Left ventricle myocardium inferior (tissue), 1 donor: ENCODE measurements at regions not wholly inside any gene's neighbourhood (a gene's known extent, or its start where the extent isn't known, plus 50 kb on each side); places are given as distances from the start of the nearest gene placed in this dataset.

ENCODE experiments used
- DNase-seq: peaks from one replicate; pipeline ENCODE4 v3.0.0-alpha.2; 2020
- H3K27ac ChIP-seq: fragments of 200-600 bp; replicated peaks from 2 replicates; pipeline ENCODE4 v1.8.0; 2021
- H3K27me3 ChIP-seq: fragments of 200-600 bp; 2 replicates; pipeline ENCODE4 v1.8.0; 2021; ENCODE audit warnings: low read depth
- H3K36me3 ChIP-seq: fragments of 200-600 bp; 2 replicates; pipeline ENCODE4 v1.8.0; 2021
- H3K4me1 ChIP-seq: fragments of 200-600 bp; 2 replicates; pipeline ENCODE4 v1.8.0; 2021
- H3K4me3 ChIP-seq: fragments of 200-600 bp; 2 replicates; pipeline ENCODE4 v1.8.0; 2021; ENCODE audit warnings: mild to moderate bottlenecking, moderate library complexity
- H3K9me3 ChIP-seq: fragments of 200-600 bp; replicated peaks from 2 replicates; pipeline ENCODE4 v1.8.0; 2021
- CTCF ChIP-seq: fragments of 200-600 bp; IDR thresholded peaks from 2 replicates; pipeline ENCODE4 v1.8.0; 2021; ENCODE audit warnings: antibody characterized with exemption, mild to moderate bottlenecking, borderline replicate concordance
- intact Hi-C: fragments of 100-400 bp; cut with micrococcal nuclease; formaldehyde crosslinking; loops from one replicate; pipeline ENCODE4 v1.11.0; 2022
- donor health status: DM: no; HTN: yes; CAD: no; lungs with severe emphysema.

- Histone ChIP-seq H3K27ac (no peak overlapping the region), H3K4me3 (no peak overlapping the region), H3K4me1 (no peaks in the 10 kb centered on the region), H3K9me3 (no peaks in the 10 kb centered on the region), H3K36me3 (no peaks in the 10 kb centered on the region), H3K27me3 (no peaks in the 10 kb centered on the region)
- TF ChIP-seq CTCF: no peak
- intact Hi-C loops: no loop called here
- DNase-seq: no peak
Measured at GRCh38 chr13:38483623-38484022, 134.0 kb downstream of the UFM1 start.

- Histone ChIP-seq H3K4me1 (no peaks in the 10 kb centered on the region), H3K4me3 (no peak overlapping the region), H3K36me3 (no peaks in the 10 kb centered on the region), H3K9me3 (no peaks in the 10 kb centered on the region), H3K27ac (no peak overlapping the region), H3K27me3 (no peaks in the 10 kb centered on the region)
- intact Hi-C loops: no loop called here
- TF ChIP-seq CTCF: no peak
- no peak for DNase-seq
Measured at GRCh38 chr13:38490657-38491056, 141.0 kb downstream of the UFM1 start.

- intact Hi-C loops: no loop called here
Measured at GRCh38 chr13:38494445-38494844, 144.8 kb downstream of the UFM1 start.

GRCh38 chr13:38496917-38497316, 147.3 kb downstream of the UFM1 start:
- Histone ChIP-seq H3K9me3 (peaks cover 20% of the 10 kb centered on the region), H3K36me3 (no peaks in the 10 kb centered on the region), H3K27ac (no peak overlapping the region), H3K4me3 (no peak overlapping the region), H3K27me3 (no peaks in the 10 kb centered on the region), H3K4me1 (no peaks in the 10 kb centered on the region)
- intact Hi-C loops: no loop called here
- no peak for TF ChIP-seq CTCF
- no peak for DNase-seq

More at GRCh38 chr13:38494445-38494844, 144.8 kb downstream of the UFM1 start:
- Histone ChIP-seq H3K4me3 (no peak overlapping the region), H3K9me3 (peaks cover 20% of the 10 kb centered on the region), H3K27ac (no peak overlapping the region), H3K27me3 (no peaks in the 10 kb centered on the region), H3K4me1 (no peaks in the 10 kb centered on the region), H3K36me3 (no peaks in the 10 kb centered on the region)
- DNase-seq: no peak
- no peak for TF ChIP-seq CTCF

GRCh38 chr13:38498271-38498670, 148.6 kb downstream of the UFM1 start:
- no peaks in the 10 kb centered on the region for H3K36me3 ChIP-seq
- no peak overlapping the region for H3K4me3 ChIP-seq
- no peak for TF ChIP-seq CTCF
- DNase-seq: no peak
- no peaks in the 10 kb centered on the region for H3K4me1 ChIP-seq
- H3K9me3 ChIP-seq: peaks cover 20% of the 10 kb centered on the region
- intact Hi-C loops: no loop called here
- no peak overlapping the region for H3K27ac ChIP-seq
- H3K27me3 ChIP-seq: no peaks in the 10 kb centered on the region

GRCh38 chr13:38514575-38514974, 164.9 kb downstream of the UFM1 start:
- H3K9me3 ChIP-seq: no peaks in the 10 kb centered on the region
- no peaks in the 10 kb centered on the region for H3K4me1 ChIP-seq
- no peak for DNase-seq
- no peaks in the 10 kb centered on the region for H3K36me3 ChIP-seq
- intact Hi-C loops: no loop called here
- H3K4me3 ChIP-seq: no peak overlapping the region
- peaks cover 9% of the 10 kb centered on the region for H3K27me3 ChIP-seq
- no peak for TF ChIP-seq CTCF
- no peak overlapping the region for H3K27ac ChIP-seq
